ENCODE measurements at regions not wholly inside any gene's neighbourhood (a gene's known extent, or its start where the extent isn't known, plus 50 kb on each side); places are given as distances from the start of the nearest gene placed in this dataset.

DNA sequence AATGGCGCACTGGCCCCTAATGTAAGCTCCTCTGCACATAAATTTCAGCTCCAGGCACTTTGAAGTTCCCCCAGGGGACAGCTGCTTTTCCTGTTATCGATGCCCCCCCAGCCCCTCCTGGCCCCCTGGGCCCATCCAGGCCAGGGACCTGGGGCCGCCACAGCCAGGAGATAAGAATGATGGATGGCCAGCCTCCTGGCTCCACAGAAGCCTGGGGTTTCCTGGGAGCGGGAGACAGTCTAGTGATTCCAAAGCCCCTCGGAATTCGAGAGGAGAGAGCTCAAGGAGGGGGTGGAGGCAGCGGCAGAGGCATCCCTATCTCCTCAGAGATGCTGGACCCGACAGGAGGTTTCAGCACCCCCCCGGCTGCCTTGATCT lies 98.4 kb upstream of the HAND1 start:
- Histone ChIP-seq H3K9me3 (ENCODE audit: low read length) (no peaks in the 10 kb centered on the region), H3K4me1 (ENCODE audit: insufficient read depth, low read length) (no peaks in the 10 kb centered on the region; the same call in 1 of the 2 replicates), H3K79me2 (ENCODE audit: low read length) (no peaks in the 10 kb centered on the region), H3K4me2 (ENCODE audit: low read length) (no peak overlapping the region), H3K27ac (ENCODE audit: low read length) (no peak overlapping the region), H3K9ac (ENCODE audit: low read length) (no peak overlapping the region), H3K36me3 (ENCODE audit: low read depth, low read length) (no peaks in the 10 kb centered on the region), H3F3A (ENCODE audit: low read length, unreplicated experiment) (no peaks in the 10 kb centered on the region), H2AFZ (ENCODE audit: low read length) (no peak overlapping the region), H3K4me3 (ENCODE audit: low read length) (no peak overlapping the region), H3K9me2 (replicated peaks; ENCODE audit: low read length) (no peaks in the 10 kb centered on the region), H3K27me3 (ENCODE audit: low read length) (no peaks in the 10 kb centered on the region), H4K20me1 (ENCODE audit: low read length) (no peaks in the 10 kb centered on the region)
- TF ChIP-seq EZH2phosphoT487 (IDR thresholded peaks at IDR 0.05; ENCODE audit: borderline replicate concordance, low read length) (no peak), EZH2 (IDR thresholded peaks at IDR 0.05; ENCODE audit: low read length, unreplicated experiment) (no peak)
- TF ChIP-seq, protein P1, sequence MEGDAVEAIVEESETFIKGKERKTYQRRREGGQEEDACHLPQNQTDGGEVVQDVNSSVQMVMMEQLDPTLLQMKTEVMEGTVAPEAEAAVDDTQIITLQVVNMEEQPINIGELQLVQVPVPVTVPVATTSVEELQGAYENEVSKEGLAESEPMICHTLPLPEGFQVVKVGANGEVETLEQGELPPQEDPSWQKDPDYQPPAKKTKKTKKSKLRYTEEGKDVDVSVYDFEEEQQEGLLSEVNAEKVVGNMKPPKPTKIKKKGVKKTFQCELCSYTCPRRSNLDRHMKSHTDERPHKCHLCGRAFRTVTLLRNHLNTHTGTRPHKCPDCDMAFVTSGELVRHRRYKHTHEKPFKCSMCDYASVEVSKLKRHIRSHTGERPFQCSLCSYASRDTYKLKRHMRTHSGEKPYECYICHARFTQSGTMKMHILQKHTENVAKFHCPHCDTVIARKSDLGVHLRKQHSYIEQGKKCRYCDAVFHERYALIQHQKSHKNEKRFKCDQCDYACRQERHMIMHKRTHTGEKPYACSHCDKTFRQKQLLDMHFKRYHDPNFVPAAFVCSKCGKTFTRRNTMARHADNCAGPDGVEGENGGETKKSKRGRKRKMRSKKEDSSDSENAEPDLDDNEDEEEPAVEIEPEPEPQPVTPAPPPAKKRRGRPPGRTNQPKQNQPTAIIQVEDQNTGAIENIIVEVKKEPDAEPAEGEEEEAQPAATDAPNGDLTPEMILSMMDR (conservative IDR thresholded peaks at IDR 0.05; ENCODE audit: low read depth, low read length): no peak
- BruUV-seq (replicated peaks): no TSS peak
- CTCF ChIA-PET: no interaction called here
- DNase-seq (no peak), ATAC-seq (no peak)
- intact Hi-C loops (cut with micrococcal nuclease): loop anchor here (5.0 kb wide), 1 partner anchor 54 kb away; no protein-coding TSS in a partner anchor
- POLR2A ChIA-PET (ENCODE audit: unreplicated experiment): no interaction called here

DNA sequence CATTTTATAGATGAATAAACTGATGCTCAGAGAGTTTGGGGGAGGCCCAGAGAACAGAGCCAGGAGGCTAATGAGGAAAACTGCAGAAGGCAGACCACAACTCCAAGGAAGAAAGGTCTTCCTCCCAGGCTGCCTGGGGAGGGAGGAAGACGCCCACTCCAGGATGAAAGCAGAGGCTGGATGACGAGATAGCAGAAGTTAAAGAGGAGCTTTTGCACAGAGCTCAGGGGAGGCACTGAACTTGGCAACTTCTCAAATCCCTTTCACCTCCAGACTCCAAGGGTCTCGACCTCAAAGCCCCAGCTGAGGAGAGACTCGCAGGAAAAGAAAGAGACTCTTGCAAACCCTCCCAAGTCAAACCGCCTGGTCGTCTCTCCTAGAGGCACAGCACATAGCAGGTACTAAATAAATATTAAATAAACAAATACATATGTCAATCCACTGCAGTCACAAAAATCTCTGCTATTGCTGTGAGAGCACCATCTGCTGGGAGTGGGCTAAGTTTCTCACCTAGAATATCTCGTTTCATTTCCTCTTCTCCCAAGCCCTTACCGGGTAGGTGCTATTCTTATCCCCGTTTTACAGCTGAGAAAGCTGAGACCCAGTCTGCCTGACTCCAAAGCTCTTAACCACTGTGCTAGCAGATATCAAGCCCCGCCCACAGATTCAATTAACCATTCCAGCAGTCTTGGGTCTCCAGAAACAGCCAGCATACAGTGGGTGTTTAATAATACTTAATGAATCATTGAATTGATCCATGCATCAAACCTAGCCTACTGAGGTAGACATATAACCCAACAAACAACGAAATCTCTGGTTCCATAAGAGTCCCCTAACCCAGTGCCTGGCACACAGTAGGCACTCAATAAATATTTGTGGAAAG lies 97.8 kb upstream of the HAND1 start:
- BruUV-seq (replicated peaks): no TSS peak
- no peak overlapping the region for H3K27ac ChIP-seq (ENCODE audit: low read length)
- H3F3A ChIP-seq (ENCODE audit: low read length, unreplicated experiment): no peaks in the 10 kb centered on the region
- no peaks in the 10 kb centered on the region for H4K20me1 ChIP-seq (ENCODE audit: low read length)
- H3K4me2 ChIP-seq (ENCODE audit: low read length): no peak overlapping the region
- H3K4me3 ChIP-seq (ENCODE audit: low read length): no peak overlapping the region
- TF ChIP-seq, protein P1 (conservative IDR thresholded peaks at IDR 0.05; ENCODE audit: low read depth, low read length): peak; percentile 43
- TF ChIP-seq EZH2 (IDR thresholded peaks at IDR 0.05; ENCODE audit: low read length, unreplicated experiment) (no peak), EZH2phosphoT487 (IDR thresholded peaks at IDR 0.05; ENCODE audit: borderline replicate concordance, low read length) (no peak)
- no peaks in the 10 kb centered on the region for H3K36me3 ChIP-seq (ENCODE audit: low read depth, low read length)
- H2AFZ ChIP-seq (ENCODE audit: low read length): no peak overlapping the region
- ChIA-PET CTCF (no interaction called here), POLR2A (ENCODE audit: unreplicated experiment) (no interaction called here)
- H3K9me3 ChIP-seq (ENCODE audit: low read length): no peaks in the 10 kb centered on the region
- no peaks in the 10 kb centered on the region for H3K79me2 ChIP-seq (ENCODE audit: low read length)
- no peaks in the 10 kb centered on the region for H3K9me2 ChIP-seq (replicated peaks; ENCODE audit: low read length)
- intact Hi-C loops (cut with micrococcal nuclease): loop anchor here (5.0 kb wide), 1 partner anchor 53 kb away; no protein-coding TSS in a partner anchor
- DNase-seq: peak; percentile 18
- H3K27me3 ChIP-seq (ENCODE audit: low read length): no peaks in the 10 kb centered on the region
- H3K4me1 ChIP-seq (ENCODE audit: insufficient read depth, low read length): no peaks in the 10 kb centered on the region; the same call in 1 of the 2 replicates
- no peak overlapping the region for H3K9ac ChIP-seq (ENCODE audit: low read length)
- peak; percentile 53 for ATAC-seq

DNA sequence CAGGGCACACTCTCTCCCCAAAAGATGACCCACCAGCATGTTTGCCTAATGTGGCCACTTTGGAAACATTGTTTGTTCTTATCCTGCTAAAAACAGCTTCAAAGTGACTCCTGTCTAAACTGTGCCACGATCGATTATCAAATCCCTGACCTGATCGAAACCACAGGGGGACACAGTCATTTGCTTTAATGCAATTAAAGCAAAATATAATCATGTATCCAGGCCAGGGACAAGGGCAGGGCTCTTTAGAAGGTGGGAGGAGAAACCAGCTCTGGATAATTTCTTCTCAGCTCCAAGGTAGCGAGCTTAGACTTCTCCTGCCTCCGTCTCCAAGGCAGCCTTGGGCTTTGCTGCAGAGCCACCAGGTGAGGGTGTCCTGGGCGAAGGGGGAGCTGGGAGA lies 95.0 kb upstream of the HAND1 start:
- no peaks in the 10 kb centered on the region; the same call in 1 of the 2 replicates for H3K4me1 ChIP-seq (ENCODE audit: insufficient read depth, low read length)
- no TSS peak for BruUV-seq (replicated peaks)
- no peaks in the 10 kb centered on the region for H3K79me2 ChIP-seq (ENCODE audit: low read length)
- H3K9ac ChIP-seq (ENCODE audit: low read length): no peak overlapping the region
- intact Hi-C loops (cut with micrococcal nuclease): no loop called here
- H3K27ac ChIP-seq (ENCODE audit: low read length): no peak overlapping the region
- ATAC-seq (no peak), DNase-seq (no peak)
- H3F3A ChIP-seq (ENCODE audit: low read length, unreplicated experiment): no peaks in the 10 kb centered on the region
- no peaks in the 10 kb centered on the region for H3K36me3 ChIP-seq (ENCODE audit: low read depth, low read length)
- no peaks in the 10 kb centered on the region for H4K20me1 ChIP-seq (ENCODE audit: low read length)
- H3K9me2 ChIP-seq (replicated peaks; ENCODE audit: low read length): no peaks in the 10 kb centered on the region
- ChIA-PET POLR2A (ENCODE audit: unreplicated experiment) (no interaction called here), CTCF (no interaction called here)
- TF ChIP-seq EZH2phosphoT487 (IDR thresholded peaks at IDR 0.05; ENCODE audit: borderline replicate concordance, low read length) (no peak), EZH2 (IDR thresholded peaks at IDR 0.05; ENCODE audit: low read length, unreplicated experiment) (no peak)
- TF ChIP-seq, protein P1 (conservative IDR thresholded peaks at IDR 0.05; ENCODE audit: low read depth, low read length): no peak
- no peaks in the 10 kb centered on the region for H3K27me3 ChIP-seq (ENCODE audit: low read length)
- no peak overlapping the region for H3K4me2 ChIP-seq (ENCODE audit: low read length)
- no peak overlapping the region for H2AFZ ChIP-seq (ENCODE audit: low read length)
- no peak overlapping the region for H3K4me3 ChIP-seq (ENCODE audit: low read length)
- no peaks in the 10 kb centered on the region for H3K9me3 ChIP-seq (ENCODE audit: low read length)
